ENCODE measurements at regions not wholly inside any gene's neighbourhood (a gene's known extent, or its start where the extent isn't known, plus 50 kb on each side); places are given as distances from the start of the nearest gene placed in this dataset.
A peak's percentile ranks its signal among the peaks of the same experiment; 100 is the strongest.

DNA sequence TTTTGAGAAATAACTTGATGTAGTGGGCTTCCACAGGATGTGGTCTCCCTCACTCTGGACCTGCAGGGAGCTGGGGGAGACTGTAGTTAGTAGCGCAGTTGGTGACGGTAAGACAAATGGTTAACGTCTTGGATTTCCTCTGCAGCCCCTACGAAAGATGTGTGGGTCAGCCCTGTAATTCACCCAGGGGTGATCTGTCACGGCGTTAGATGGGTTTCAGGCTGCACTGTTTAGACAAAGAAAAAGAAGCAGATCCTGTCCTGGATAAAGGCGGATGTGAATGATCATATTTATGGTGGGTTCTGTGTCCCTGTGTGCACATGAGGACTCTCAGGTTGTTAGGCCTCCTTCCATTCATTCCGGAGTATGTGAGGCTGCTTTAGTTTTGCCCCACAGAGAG lies 142.0 kb upstream of the SLC28A3 start:
- H3K4me1 Mint-ChIP-seq = no peaks in the 10 kb centered on the region
- no peak overlapping the region for H3K4me3 Mint-ChIP-seq
- no peak overlapping the region for H3K27ac Mint-ChIP-seq
- H3K9me3 Mint-ChIP-seq = no peaks in the 10 kb centered on the region
- ATAC-seq = no peak
- no peaks in the 10 kb centered on the region for H3K36me3 Mint-ChIP-seq
- DNase-seq (ENCODE audit: low spot score in 2 of 2) = no peak

DNA sequence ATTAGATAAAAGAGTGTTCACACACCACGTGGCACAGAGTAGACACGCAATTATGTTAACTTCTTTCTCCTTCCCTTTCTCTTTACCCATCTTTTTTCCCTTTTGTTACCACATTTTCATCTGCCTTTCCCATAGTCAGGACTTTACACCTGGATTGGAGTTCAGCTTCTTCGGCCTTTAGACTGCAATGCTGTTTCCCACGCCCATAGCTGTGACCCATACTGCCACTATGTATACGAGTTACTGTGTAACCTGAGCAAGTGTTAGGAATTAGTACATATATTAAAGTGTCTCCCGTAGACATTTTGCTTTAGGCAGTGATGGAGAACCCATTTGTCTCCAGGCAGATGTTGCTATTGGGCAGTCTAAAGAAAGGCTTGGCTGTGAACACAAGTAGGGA lies 143.6 kb upstream of the SLC28A3 start:
- Mint-ChIP-seq H3K9me3 (peaks cover under 1% of the 10 kb centered on the region), H3K27ac (no peak overlapping the region), H3K4me1 (no peaks in the 10 kb centered on the region), H3K36me3 (no peaks in the 10 kb centered on the region), H3K4me3 (no peak overlapping the region)
- DNase-seq (ENCODE audit: low spot score in 2 of 2) (no peak), ATAC-seq (no peak)

DNA sequence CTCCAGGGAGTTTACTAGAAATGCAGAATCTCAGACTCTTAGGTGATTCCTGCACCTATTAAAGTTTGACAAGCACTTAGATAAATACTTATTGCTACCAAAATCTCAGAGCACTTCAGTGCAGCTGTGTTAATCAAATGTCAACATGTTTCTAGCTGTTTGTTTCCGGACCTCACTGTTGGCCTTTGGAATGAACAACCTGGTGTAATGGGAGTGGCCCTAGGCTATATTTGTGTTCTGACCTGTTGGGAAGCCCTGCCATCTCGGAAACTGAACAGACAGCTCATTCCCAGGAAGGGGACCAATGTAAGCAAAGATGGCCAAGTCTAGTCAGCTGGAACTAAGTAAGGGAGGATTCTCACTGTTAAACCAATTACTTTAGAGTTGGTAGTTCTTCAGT lies 145.0 kb upstream of the SLC28A3 start:
- no peak overlapping the region for H3K27ac Mint-ChIP-seq
- H3K36me3 Mint-ChIP-seq = no peaks in the 10 kb centered on the region
- no peak for DNase-seq (ENCODE audit: low spot score in 2 of 2)
- no peaks in the 10 kb centered on the region for H3K4me1 Mint-ChIP-seq
- ATAC-seq = no peak
- peaks cover 3% of the 10 kb centered on the region for H3K9me3 Mint-ChIP-seq
- no peak overlapping the region for H3K4me3 Mint-ChIP-seq

DNA sequence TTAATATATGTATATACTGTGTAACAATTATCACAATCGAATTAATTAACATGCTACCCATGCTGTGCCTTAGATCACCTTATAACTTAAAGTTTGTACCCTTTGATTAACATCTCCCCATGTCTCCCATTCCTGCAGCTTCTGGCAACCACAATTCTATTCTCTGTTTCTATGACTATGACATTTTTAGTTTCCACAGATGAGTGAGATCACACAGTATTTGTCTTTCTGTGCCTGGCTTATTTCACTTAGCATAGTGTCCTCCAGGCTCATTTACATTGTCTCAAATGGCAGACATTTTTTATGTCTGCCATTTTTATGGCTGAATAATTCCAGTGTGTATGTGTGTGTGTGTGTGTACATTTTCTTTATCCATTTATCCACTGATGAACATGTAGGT lies 146.1 kb upstream of the SLC28A3 start:
- Mint-ChIP-seq H3K4me1 (no peaks in the 10 kb centered on the region), H3K27ac (no peak overlapping the region), H3K36me3 (no peaks in the 10 kb centered on the region), H3K4me3 (no peak overlapping the region), H3K9me3 (peaks cover 3% of the 10 kb centered on the region)
- ATAC-seq (no peak), DNase-seq (ENCODE audit: low spot score in 2 of 2) (no peak)

DNA sequence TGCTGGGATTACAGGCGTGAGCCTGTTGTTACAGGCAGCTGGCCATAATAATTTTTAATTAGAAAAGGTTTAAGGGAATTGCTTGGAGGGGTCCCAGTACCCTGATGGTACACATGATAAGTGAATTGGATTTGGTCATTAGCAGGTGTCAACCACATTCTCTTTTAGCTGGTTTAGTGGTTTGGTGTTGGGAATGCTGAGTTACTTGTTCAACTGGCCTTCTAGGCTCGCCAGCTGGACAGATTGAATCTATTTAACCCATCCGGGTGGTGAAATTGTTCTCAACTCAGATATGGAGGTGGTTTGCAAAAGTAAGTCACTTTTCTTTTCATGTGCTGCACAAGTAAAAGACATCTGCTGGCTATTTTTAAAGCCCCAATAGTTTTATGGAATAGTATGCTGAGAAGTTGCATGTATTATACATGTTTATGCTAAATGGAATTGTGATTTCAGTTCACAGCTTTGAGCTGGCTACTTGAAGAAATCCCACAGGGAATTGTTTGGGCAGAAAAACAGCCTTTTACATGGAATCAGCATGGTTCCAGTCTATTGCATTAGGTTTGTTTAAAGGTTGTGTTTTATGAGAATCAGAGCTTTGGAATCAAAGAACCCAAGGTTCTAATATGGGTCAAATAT lies 149.8 kb upstream of the SLC28A3 start:
- Mint-ChIP-seq H3K27ac (no peak overlapping the region), H3K4me1 (no peaks in the 10 kb centered on the region)
- no peak for ATAC-seq

DNA sequence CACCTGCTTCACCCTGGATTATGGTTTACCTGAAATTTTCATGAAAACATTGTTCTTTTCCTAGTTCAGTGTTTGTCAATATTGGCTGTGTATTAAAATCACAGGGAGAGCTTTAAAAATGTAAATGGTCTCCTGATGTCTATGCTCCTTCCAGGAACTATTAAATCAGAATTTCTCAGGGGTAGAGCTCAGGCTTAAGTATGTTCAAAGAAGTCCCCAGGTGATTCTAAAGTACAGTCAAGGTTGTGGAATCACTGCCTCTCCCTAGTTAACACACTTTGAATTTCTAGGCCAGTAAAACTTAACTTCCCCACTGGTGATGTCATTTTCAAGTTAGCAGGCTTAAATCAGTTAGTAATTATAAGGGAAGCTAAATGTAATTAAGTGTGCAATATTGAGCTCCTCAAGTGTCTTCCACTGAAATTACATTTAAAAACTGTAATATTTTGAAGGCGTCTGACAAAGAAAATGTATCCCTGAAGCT lies 150.3 kb upstream of the SLC28A3 start:
- H3K9me3 Mint-ChIP-seq = peaks cover 3% of the 10 kb centered on the region
- DNase-seq (ENCODE audit: low spot score in 2 of 2) = no peak
- no peak overlapping the region for H3K27ac Mint-ChIP-seq
- H3K36me3 Mint-ChIP-seq = no peaks in the 10 kb centered on the region
- H3K4me1 Mint-ChIP-seq = no peaks in the 10 kb centered on the region
- no peak for ATAC-seq
- no peak overlapping the region for H3K4me3 Mint-ChIP-seq

More for the DNA sequence above, 149.8 kb upstream of the SLC28A3 start:
- Mint-ChIP-seq H3K4me3 (no peak overlapping the region), H3K9me3 (peaks cover 3% of the 10 kb centered on the region), H3K36me3 (no peaks in the 10 kb centered on the region)
- no peak for DNase-seq (ENCODE audit: low spot score in 2 of 2)

DNA sequence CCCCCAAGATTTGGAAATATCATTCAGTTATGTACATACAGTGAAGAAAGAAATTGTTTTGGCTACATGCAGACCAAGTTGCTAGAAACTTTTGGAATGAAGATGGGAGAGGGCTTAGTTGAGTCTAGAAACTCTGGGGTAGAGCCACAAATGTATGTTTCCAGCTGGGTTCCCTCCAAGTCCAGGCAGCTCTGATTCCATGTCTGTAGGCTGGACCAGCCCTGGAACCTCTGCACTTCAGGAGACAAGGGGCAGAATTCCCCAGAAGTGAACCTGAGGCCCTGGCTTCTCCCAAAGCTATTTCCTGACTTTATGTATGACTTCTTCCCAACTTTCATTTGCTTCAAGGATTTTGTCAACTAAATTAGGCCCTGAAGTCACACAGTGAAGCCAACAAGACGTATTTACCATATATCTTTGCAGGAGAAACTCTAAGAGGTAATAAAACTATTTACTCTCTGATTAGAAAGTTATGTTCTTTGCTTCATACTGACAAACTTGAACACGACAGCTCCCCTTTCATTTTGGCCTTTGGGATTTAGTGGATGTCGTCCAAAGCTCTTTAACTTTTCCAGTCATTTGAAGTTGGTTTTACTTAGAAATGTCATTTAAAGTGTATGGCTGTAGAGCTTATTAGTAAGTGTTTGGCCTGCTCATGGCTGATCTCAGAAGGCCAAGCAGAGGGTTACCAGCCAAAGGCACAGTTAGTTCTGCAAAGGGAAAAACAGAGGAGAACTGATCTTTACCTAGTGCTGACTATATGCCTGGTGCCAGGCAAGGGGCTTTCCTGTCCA lies 152.0 kb upstream of the SLC28A3 start:
- ATAC-seq = no peak
- Mint-ChIP-seq H3K27ac (no peak overlapping the region), H3K4me3 (no peak overlapping the region), H3K9me3 (peaks cover 3% of the 10 kb centered on the region), H3K4me1 (no peaks in the 10 kb centered on the region), H3K36me3 (no peaks in the 10 kb centered on the region)
- no peak for DNase-seq (ENCODE audit: low spot score in 2 of 2)

DNA sequence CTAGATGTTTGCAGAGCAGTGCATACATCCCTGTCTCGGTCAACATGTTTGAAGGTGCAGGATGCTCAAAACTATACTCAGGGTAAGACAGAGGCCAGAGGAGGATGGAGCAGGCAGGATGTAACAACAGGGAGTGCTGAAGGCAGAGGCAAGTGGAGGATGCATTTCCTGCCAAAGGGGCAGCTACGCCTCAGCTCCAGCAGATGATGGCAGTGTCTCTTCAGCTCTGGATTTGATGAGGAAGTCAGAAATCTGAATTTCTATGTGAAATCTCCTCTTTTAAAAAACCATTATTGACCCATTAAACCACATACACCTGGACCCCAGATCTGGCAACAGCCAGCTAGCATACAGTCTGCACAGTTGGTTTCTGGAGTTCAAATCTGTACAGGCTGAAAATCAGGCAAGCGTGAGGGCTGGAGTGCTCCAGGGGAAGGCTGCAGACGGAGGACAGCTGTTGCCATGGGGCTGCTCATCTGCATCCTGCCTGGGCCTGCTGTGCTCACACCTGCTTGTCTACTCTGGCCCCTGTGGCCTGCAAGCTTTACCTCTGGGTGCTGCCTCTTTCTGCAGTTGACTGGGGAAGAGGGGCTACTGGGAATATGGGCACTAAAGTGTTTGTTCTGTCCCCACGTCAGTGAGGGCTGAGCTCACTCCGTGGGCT lies 152.9 kb upstream of the SLC28A3 start:
- Mint-ChIP-seq H3K9me3 (peaks cover 3% of the 10 kb centered on the region), H3K4me1 (no peaks in the 10 kb centered on the region), H3K4me3 (no peak overlapping the region), H3K27ac (no peak overlapping the region), H3K36me3 (no peaks in the 10 kb centered on the region)
- no peak for DNase-seq (ENCODE audit: low spot score in 2 of 2)
- peak; percentile 26 for ATAC-seq

DNA sequence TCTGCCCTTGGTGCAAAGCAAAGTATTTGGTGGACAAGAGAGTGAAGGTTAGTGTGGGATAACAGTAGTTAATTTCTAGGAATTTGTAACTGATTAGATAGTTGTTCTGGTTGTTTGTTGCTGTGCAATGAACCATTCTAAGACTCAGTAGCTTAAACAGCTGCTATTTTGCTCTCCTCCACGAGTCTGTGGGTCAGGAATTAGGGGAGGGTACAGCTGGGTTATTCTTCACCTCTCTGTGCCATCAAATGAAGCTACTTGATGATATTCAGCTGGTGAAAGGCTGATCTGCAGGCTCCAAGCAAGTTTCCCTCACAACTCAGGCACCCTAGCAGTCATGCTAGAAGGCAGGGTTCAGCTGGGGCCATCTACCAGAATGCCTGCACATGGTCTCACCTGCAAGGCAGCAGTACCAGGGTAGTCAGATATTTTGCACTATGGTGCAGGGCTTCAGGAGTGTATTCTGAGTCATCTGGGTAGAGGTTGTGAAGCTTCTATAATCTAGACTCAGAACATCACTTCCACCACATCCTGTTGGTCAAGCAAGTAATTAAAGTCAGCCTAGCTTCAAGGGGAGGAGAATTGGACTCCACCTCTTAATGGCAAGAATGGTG lies 159.5 kb upstream of the SLC28A3 start:
- H3K9me3 Mint-ChIP-seq = no peaks in the 10 kb centered on the region
- ATAC-seq (no peak), DNase-seq (ENCODE audit: low spot score in 2 of 2) (no peak)
- H3K4me3 Mint-ChIP-seq = no peak overlapping the region
- no peaks in the 10 kb centered on the region for H3K4me1 Mint-ChIP-seq
- H3K36me3 Mint-ChIP-seq = no peaks in the 10 kb centered on the region
- no peak overlapping the region for H3K27ac Mint-ChIP-seq

DNA sequence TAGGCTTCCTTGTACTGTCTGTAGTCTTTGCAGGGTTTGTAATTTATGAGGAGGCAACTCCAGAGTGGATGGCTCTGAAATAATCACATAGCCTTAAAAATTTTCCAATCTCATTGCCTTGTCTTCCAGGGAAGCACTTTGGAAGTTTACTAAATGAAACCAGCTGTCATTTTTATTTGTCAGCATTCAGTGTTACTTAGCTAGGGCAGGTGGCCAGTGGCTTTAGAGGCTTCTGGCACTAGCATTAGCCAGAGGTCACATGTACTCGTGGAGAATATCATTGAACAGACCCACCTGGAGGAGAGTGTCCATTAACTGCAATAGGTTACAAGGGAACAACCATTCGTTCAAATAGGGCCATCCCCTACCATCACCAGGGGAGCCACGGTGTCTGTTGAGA lies 160.3 kb upstream of the SLC28A3 start:
- H3K9me3 Mint-ChIP-seq = no peaks in the 10 kb centered on the region
- DNase-seq (ENCODE audit: low spot score in 2 of 2) = no peak
- H3K4me3 Mint-ChIP-seq = no peak overlapping the region
- no peak for ATAC-seq
- no peaks in the 10 kb centered on the region for H3K4me1 Mint-ChIP-seq
- H3K36me3 Mint-ChIP-seq = no peaks in the 10 kb centered on the region
- no peak overlapping the region for H3K27ac Mint-ChIP-seq

DNA sequence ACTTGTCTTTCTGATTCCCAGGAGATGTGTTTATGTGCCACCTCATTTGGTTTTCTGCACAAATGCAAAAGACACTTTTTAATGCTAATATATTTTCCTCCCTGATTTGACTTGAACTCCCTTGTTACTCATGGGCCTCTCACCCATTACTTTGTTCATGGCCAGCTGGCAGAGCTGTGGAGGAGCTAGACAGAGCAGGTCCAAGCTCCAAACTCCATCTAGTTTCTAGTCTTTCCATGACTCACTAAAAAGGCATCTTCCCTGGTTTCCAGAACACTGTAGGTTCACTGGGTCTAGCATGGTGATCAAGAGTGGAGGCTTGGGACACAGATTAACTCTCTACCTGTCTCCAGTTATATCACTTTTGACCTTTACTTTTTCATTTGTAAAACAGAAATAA lies 161.0 kb upstream of the SLC28A3 start:
- no peak overlapping the region for H3K4me3 Mint-ChIP-seq
- no peak for ATAC-seq

DNA sequence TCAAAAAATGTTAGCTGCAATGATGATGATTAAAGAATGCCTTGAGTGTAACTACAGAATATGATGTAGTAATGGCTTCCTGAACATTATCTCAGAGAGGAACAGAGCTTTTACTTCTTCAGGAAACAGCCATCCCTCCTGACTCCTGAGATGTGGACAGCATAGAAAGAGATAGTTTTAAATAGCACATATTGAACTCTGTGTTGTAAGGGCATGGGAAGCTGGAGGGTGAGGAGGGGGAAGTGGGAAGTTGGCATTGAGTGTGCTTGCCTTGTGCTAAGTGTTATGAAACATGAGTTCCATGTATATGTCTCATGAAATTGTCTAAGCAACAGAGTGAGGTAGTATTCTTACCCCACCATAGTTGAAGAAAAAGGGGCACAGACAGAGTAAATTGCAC lies 161.5 kb upstream of the SLC28A3 start:
- no peaks in the 10 kb centered on the region for H3K9me3 Mint-ChIP-seq
- no peak overlapping the region for H3K27ac Mint-ChIP-seq
- H3K36me3 Mint-ChIP-seq = no peaks in the 10 kb centered on the region
- no peak for ATAC-seq
- no peaks in the 10 kb centered on the region for H3K4me1 Mint-ChIP-seq
- H3K4me3 Mint-ChIP-seq = no peak overlapping the region
- no peak for DNase-seq (ENCODE audit: low spot score in 2 of 2)

More for the DNA sequence above, 161.0 kb upstream of the SLC28A3 start:
- Mint-ChIP-seq H3K9me3 (no peaks in the 10 kb centered on the region), H3K36me3 (no peaks in the 10 kb centered on the region), H3K4me1 (no peaks in the 10 kb centered on the region), H3K27ac (no peak overlapping the region)
- DNase-seq (ENCODE audit: low spot score in 2 of 2) = no peak

DNA sequence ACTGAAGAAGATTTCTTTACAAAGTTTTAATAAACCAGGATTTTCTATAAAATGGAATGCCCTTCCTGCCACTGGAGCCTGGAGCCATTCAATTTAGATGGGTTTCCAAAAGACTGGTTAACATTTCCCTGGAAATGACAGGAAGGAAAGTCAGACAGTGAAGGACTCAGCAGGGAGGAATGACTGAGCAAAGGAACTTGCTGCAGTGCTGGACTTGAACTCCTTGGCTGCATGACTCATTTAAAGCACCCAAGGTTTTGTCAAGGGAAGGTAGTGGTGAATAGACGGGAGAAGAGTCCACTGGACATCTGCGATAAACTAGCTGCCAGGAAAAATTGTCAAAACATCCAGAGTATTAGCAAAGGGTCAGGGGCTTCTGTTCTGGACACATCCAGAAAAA lies 163.8 kb upstream of the SLC28A3 start:
- Mint-ChIP-seq H3K4me1 (no peaks in the 10 kb centered on the region), H3K4me3 (no peak overlapping the region), H3K9me3 (peaks cover 3% of the 10 kb centered on the region), H3K36me3 (no peaks in the 10 kb centered on the region), H3K27ac (no peak overlapping the region)
- ATAC-seq (no peak), DNase-seq (ENCODE audit: low spot score in 2 of 2) (no peak)

DNA sequence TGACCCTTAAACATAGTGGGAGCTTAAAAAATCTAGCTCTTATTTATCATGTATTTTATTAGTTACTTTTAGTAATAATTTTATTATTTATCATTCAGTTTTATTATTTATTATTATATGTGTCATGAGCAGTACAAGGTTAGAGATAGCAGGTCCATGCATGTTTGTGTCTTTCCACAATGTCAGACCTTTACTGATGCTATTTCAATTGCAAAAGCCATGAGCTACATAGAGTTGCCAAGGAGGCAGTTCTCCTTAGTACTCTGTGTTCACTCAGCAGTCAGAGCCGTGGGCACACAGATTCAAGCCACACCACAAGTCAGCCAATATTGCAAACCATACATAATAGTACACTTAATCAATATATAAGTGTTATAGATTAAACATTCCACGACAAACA lies 157.9 kb upstream of the NTRK2 start:
- peaks cover 3% of the 10 kb centered on the region for H3K9me3 Mint-ChIP-seq
- H3K4me3 Mint-ChIP-seq = no peak overlapping the region
- DNase-seq (ENCODE audit: low spot score in 2 of 2) (no peak), ATAC-seq (no peak)
- no peaks in the 10 kb centered on the region for H3K36me3 Mint-ChIP-seq
- H3K27ac Mint-ChIP-seq = no peak overlapping the region
- H3K4me1 Mint-ChIP-seq = no peaks in the 10 kb centered on the region

DNA sequence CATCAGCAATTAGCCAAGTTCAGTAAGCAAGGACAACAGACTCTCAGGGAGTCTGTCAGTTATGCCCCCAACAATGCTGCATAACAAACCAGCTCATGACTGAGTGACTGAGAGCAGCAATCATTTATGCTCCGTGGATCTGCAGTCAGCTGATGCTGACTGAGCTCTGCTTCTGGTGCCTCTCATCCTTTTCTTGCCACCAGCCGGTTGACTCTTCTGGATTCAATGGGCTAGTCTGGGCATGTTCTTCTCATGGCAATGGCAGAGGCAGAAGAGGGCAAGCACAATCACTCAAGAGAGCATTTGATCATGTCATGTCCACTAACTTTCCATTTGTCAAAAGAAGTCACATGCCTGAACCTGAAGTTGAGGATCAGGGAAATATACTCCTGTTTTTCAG lies 157.0 kb upstream of the NTRK2 start:
- Mint-ChIP-seq H3K36me3 (no peaks in the 10 kb centered on the region), H3K27ac (no peak overlapping the region), H3K4me1 (no peaks in the 10 kb centered on the region), H3K9me3 (peaks cover 3% of the 10 kb centered on the region), H3K4me3 (no peak overlapping the region)
- ATAC-seq (no peak), DNase-seq (ENCODE audit: low spot score in 2 of 2) (no peak)

Data from stimulated activated effector memory CD8-positive, alpha-beta T cell treated with anti-CD3 and anti-CD28 coated beads, Interleukin-12 subunit alpha, Interleukin-12 subunit beta, amount 100 ng/mL, for 72 hours (primary cell).